ENCODE measurements at regions not wholly inside any gene's neighbourhood (a gene's known extent, or its start where the extent isn't known, plus 50 kb on each side); places are given as distances from the start of the nearest gene placed in this dataset.
"Not testable (repeated sequence)": the region's sequence is repeated elsewhere in the genome, so short reads cannot be mapped to it uniquely, and the experiment has no call there.

GRCh38 chr6:140459209-140459608 lies 1084.8 kb upstream of the CITED2 start:
- CTCF ChIA-PET = no interaction called here
- POLR2A ChIA-PET = no interaction called here
- Mint-ChIP-seq H3K36me3 (ENCODE audit: low read depth) (no peaks in the 10 kb centered on the region), H3K27ac (no peak overlapping the region), H3K4me1 (no peaks in the 10 kb centered on the region), H3K9me3 (no peaks in the 10 kb centered on the region), H3K4me3 (no peak overlapping the region), H3K27me3 (no peaks in the 10 kb centered on the region)
- no peak for DNase-seq
- intact Hi-C loops (cut with micrococcal nuclease) = no loop called here
- TF ChIP-seq CTCF (IDR thresholded peaks at IDR 0.05) = no peak
- no peak for ATAC-seq (ENCODE audit: low read depth)

- intact Hi-C loops (cut with micrococcal nuclease) = no loop called here
- ATAC-seq (ENCODE audit: low read depth) (no peak), DNase-seq (no peak)
- ChIA-PET POLR2A (no interaction called here), CTCF (no interaction called here)
- Mint-ChIP-seq H3K9me3 (peaks cover 2% of the 10 kb centered on the region), H3K4me3 (no peak overlapping the region), H3K36me3 (ENCODE audit: low read depth) (no peaks in the 10 kb centered on the region), H3K4me1 (no peaks in the 10 kb centered on the region), H3K27me3 (no peaks in the 10 kb centered on the region), H3K27ac (no peak overlapping the region)
- no peak for TF ChIP-seq CTCF (IDR thresholded peaks at IDR 0.05)
These were observed 1071.8 kb upstream of the CITED2 start for GRCh38 chr6:140446241-140446640.

GRCh38 chr6:140445474-140446004 lies 1071.1 kb upstream of the CITED2 start:
- H3K27ac Mint-ChIP-seq = no peak overlapping the region
- H3K4me3 Mint-ChIP-seq = no peak overlapping the region
- no peaks in the 10 kb centered on the region for H3K27me3 Mint-ChIP-seq
- ATAC-seq (ENCODE audit: low read depth) (no peak), DNase-seq (no peak)
- no peaks in the 10 kb centered on the region for H3K36me3 Mint-ChIP-seq (ENCODE audit: low read depth)
- ChIA-PET POLR2A (no interaction called here), CTCF (no interaction called here)
- intact Hi-C loops (cut with micrococcal nuclease) = no loop called here
- peaks cover 2% of the 10 kb centered on the region for H3K9me3 Mint-ChIP-seq
- TF ChIP-seq CTCF (IDR thresholded peaks at IDR 0.05) = no peak
- no peaks in the 10 kb centered on the region for H3K4me1 Mint-ChIP-seq

- intact Hi-C loops (cut with micrococcal nuclease); DNase-seq; H3K4me3 Mint-ChIP-seq; POLR2A ChIA-PET; H3K4me1 Mint-ChIP-seq; H3K9me3 Mint-ChIP-seq; H3K36me3 Mint-ChIP-seq (ENCODE audit: low read depth); CTCF ChIA-PET; ATAC-seq (ENCODE audit: low read depth); H3K27me3 Mint-ChIP-seq; H3K27ac Mint-ChIP-seq: not testable (repeated sequence)
These were observed 1068.7 kb upstream of the CITED2 start for GRCh38 chr6:140443112-140443511.

- intact Hi-C loops (cut with micrococcal nuclease) = no loop called here
- H3K27ac Mint-ChIP-seq = no peak overlapping the region
These were observed 1066.8 kb upstream of the CITED2 start for GRCh38 chr6:140441256-140441655.

More at GRCh38 chr6:140441256-140441655, 1066.8 kb upstream of the CITED2 start:
- H3K27me3 Mint-ChIP-seq = no peaks in the 10 kb centered on the region
- CTCF ChIA-PET = interaction anchor here (1.6 kb wide), 1 partner anchor 1072 kb away, joined by 6 read pairs; no protein-coding TSS in a partner anchor
- H3K4me1 Mint-ChIP-seq = no peaks in the 10 kb centered on the region
- TF ChIP-seq CTCF (IDR thresholded peaks at IDR 0.05) = no peak
- POLR2A ChIA-PET = no interaction called here
- no peaks in the 10 kb centered on the region for H3K9me3 Mint-ChIP-seq
- ATAC-seq (ENCODE audit: low read depth) (no peak), DNase-seq (no peak)
- no peaks in the 10 kb centered on the region for H3K36me3 Mint-ChIP-seq (ENCODE audit: low read depth)
- H3K4me3 Mint-ChIP-seq = no peak overlapping the region
